ENCODE measurements at regions not wholly inside any gene's neighbourhood (a gene's known extent, or its start where the extent isn't known, plus 50 kb on each side); places are given as distances from the start of the nearest gene placed in this dataset.
"Not testable (repeated sequence)": the region's sequence is repeated elsewhere in the genome, so short reads cannot be mapped to it uniquely, and the experiment has no call there.

GRCh38 chr16:29104600-29104999 is 119.7 kb downstream of the LAT start:
- not testable (repeated sequence) for DNase-seq

GRCh38 chr16:29097965-29098364 is 113.1 kb downstream of the LAT start:
- not testable (repeated sequence) for DNase-seq

- not testable (repeated sequence) for DNase-seq
Observed at GRCh38 chr16:29094729-29095624, 110.1 kb downstream of the LAT start.

- not testable (repeated sequence) for DNase-seq
Observed at GRCh38 chr16:29094325-29094724, 109.5 kb downstream of the LAT start.

- not testable (repeated sequence) for DNase-seq
Observed at GRCh38 chr16:29089679-29090078, 104.8 kb downstream of the LAT start.

- DNase-seq: not testable (repeated sequence)
Observed at GRCh38 chr16:29087673-29088072, 102.8 kb downstream of the LAT start.

GRCh38 chr16:29081829-29082639 is 97.2 kb downstream of the LAT start:
- not testable (repeated sequence) for DNase-seq

GRCh38 chr16:29074554-29075402 is 89.9 kb downstream of the LAT start:
- DNase-seq: peak; percentile 47

- DNase-seq: not testable (repeated sequence)
Observed at GRCh38 chr16:29062235-29062634, 77.4 kb downstream of the LAT start.

- not testable (repeated sequence) for DNase-seq
Observed at GRCh38 chr16:29061467-29061921, 76.6 kb downstream of the LAT start.

GRCh38 chr16:29060022-29060810 is 75.4 kb downstream of the LAT start:
- DNase-seq: not testable (repeated sequence)

- not testable (repeated sequence) for DNase-seq
Observed at GRCh38 chr16:29059575-29059974, 74.7 kb downstream of the LAT start.
